HCT116 (cell line): ENCODE measurements at regions not wholly inside any gene's neighbourhood (a gene's known extent, or its start where the extent isn't known, plus 50 kb on each side); places are given as distances from the start of the nearest gene placed in this dataset.

Source experiments
- ATAC-seq: fragments of 200-7000 bp; cut with Tn5 transposase; 2 replicates; pipeline ENCODE4 v1.9.1; 2020; ENCODE audit warnings: mild to moderate bottlenecking, moderate library complexity
- BruUV-seq: library from RNA; stranded (reverse); fragments of 400-500 nt; replicated peaks from 2 replicates; lab custom pipeline; 2021; lab: Mats Ljungman, UMichigan
- CTCF ChIA-PET: fragments of 300-600 bp; sonication (Branson Sonifier 250); formaldehyde crosslinking; loops from one replicate; lab custom pipeline; 2021; ENCODE audit warnings: antibody characterized with exemption; lab: Charles Lee
- POLR2A ChIA-PET: fragments of 300-600, 350-600 bp; sonication (Branson Sonifier 250); formaldehyde crosslinking; loops from one replicate; lab custom pipeline; 2021; ENCODE audit warnings: antibody characterized with exemption; lab: Charles Lee
- RAD21 ChIA-PET, 2 experiments: fragments of 300-600 bp; sonication (Branson Sonifier 250); formaldehyde crosslinking; loops; one replicate each; lab custom pipeline; 2023; ENCODE audit warnings: low total read pairs in 2 of 2; ENCODE audit not compliant: uncharacterized antibody in 2 of 2, unreplicated experiment in 2 of 2, low non-redundant PET in 1 of 2; lab: Charles Lee
- DNase-seq: peaks from one replicate; pipeline ENCODE4 v3.0.0-alpha.2; 2010; ENCODE audit warnings: low read depth, low spot score
- H2AFZ ChIP-seq: fragments of 200-600 bp; shearing (Covaris generic), sonication (generic); 2 replicates; pipeline ENCODE4 v1.6.1; 2017; ENCODE audit warnings: low read depth, mixed run types, mixed read lengths, antibody characterized with exemption, low read length; ENCODE audit not compliant: poor library complexity, severe bottlenecking
- H3K27ac ChIP-seq: 2 replicates; pipeline ENCODE4 v1.5.1; 2012; ENCODE audit warnings: low read depth, low read length
- H3K27me3 ChIP-seq: fragments of 200-600 bp; sonication (generic); 2 replicates; pipeline ENCODE4 v1.6.1; 2016; ENCODE audit warnings: mixed run types, low read length, mixed read lengths; ENCODE audit not compliant: insufficient read depth
- H3K36me3 ChIP-seq, 2 experiments: fragments of 200-500 bp in 1 of 2; fragments of 200-600 bp in 1 of 2; sonication (Bioruptor generic) in 1 of 2; sonication (generic) in 1 of 2; 2 replicates each; pipeline versions ENCODE4 v1.5.1 to v1.6.1; 2014 to 2016; ENCODE audit warnings: low read length in 2 of 2, inconsistent platforms in 1 of 2, mixed read lengths in 1 of 2, mixed run types in 1 of 2; ENCODE audit not compliant: insufficient read depth in 2 of 2, control insufficient read depth in 1 of 2
- H3K4me1 ChIP-seq, 2 experiments: fragments of 200-600 bp in 1 of 2; sonication (generic) in 1 of 2; 2 replicates each; pipeline versions ENCODE4 v1.5.1 to v1.6.1; 2012 to 2017; ENCODE audit warnings: low read length in 2 of 2, inconsistent platforms in 1 of 2, mild to moderate bottlenecking in 1 of 2, mixed read lengths in 1 of 2, mixed run types in 1 of 2, moderate library complexity in 1 of 2; ENCODE audit not compliant: insufficient read depth in 2 of 2, control insufficient read depth in 1 of 2
- H3K4me2 ChIP-seq: fragments of 200-600 bp; sonication (generic); 2 replicates; pipeline ENCODE4 v1.6.1; 2017; ENCODE audit warnings: mixed run types, low read length, mixed read lengths
- H3K4me3 ChIP-seq, 2 experiments: fragments of 200-600 bp in 1 of 2; sonication (generic) in 1 of 2; replicated peaks in 1 of 2; 2 replicates each; pipeline ENCODE4 v1.5.1; 2011 to 2016; ENCODE audit warnings: low read length in 2 of 2, control low read depth in 1 of 2, low read depth in 1 of 2, mild to moderate bottlenecking in 1 of 2, mixed read lengths in 1 of 2, mixed run types in 1 of 2
- H3K79me2 ChIP-seq: fragments of 200-600 bp; sonication (generic); 2 replicates; pipeline ENCODE4 v1.6.1; 2017; ENCODE audit warnings: mild to moderate bottlenecking, mixed run types, low read length, moderate library complexity, mixed read lengths; ENCODE audit not compliant: insufficient read depth
- H3K9ac ChIP-seq: fragments of 200-600 bp; sonication (generic); 2 replicates; pipeline ENCODE4 v1.6.1; 2016; ENCODE audit warnings: low read length, mixed read lengths
- H3K9me2 ChIP-seq: fragments of 200-600 bp; sonication (generic), shearing (Covaris generic); 2 replicates; pipeline ENCODE4 v1.6.1; 2017; ENCODE audit warnings: mixed run types, mild to moderate bottlenecking, moderate library complexity; ENCODE audit not compliant: insufficient read depth
- H3K9me3 ChIP-seq, 2 experiments: fragments of 200-500 bp in 1 of 2; fragments of 200-600 bp in 1 of 2; sonication (Bioruptor generic) in 1 of 2; sonication (generic) in 1 of 2; 2 replicates each; pipeline ENCODE4 v1.6.1; 2014 to 2017; ENCODE audit warnings: low read length in 2 of 2, mixed read lengths in 2 of 2, inconsistent platforms in 1 of 2, low read depth in 1 of 2, mild to moderate bottlenecking in 1 of 2, mixed run types in 1 of 2, moderate library complexity in 1 of 2; ENCODE audit not compliant: control insufficient read depth in 1 of 2, insufficient read depth in 1 of 2
- H4K20me1 ChIP-seq: fragments of 200-600 bp; sonication (generic), shearing (Covaris generic); 2 replicates; pipeline ENCODE4 v1.6.1; 2017; ENCODE audit warnings: mixed run types, mild to moderate bottlenecking, moderate library complexity; ENCODE audit not compliant: insufficient read depth
- CBX3 ChIP-seq: IDR thresholded peaks from 2 replicates; pipeline ENCODE4 v1.6.1; 2012; ENCODE audit warnings: low read depth
- CEBPB ChIP-seq: IDR thresholded peaks from 2 replicates; pipeline ENCODE4 v1.6.1; 2012; ENCODE audit warnings: low read depth
- EGR1 ChIP-seq: IDR thresholded peaks from 2 replicates; pipeline ENCODE4 v1.6.1; 2012; ENCODE audit warnings: low read depth
- EZH2phosphoT487 ChIP-seq: fragments of 200-600 bp; IDR thresholded peaks from 2 replicates; pipeline ENCODE4 v1.6.1; 2018; ENCODE audit warnings: antibody characterized with exemption, borderline replicate concordance
- POLR2A ChIP-seq: IDR thresholded peaks from 2 replicates; pipeline ENCODE4 v1.7.0; 2011; ENCODE audit warnings: borderline replicate concordance; ENCODE audit not compliant: insufficient read depth, insufficient read length; ENCODE audit errors: extremely low read depth
- RAD21 ChIP-seq: IDR thresholded peaks from 2 replicates; pipeline ENCODE4 v1.6.1; 2012; ENCODE audit warnings: low read depth, mild to moderate bottlenecking
- SIN3A ChIP-seq: IDR thresholded peaks from 2 replicates; pipeline ENCODE4 v1.6.1; 2012; ENCODE audit warnings: low read depth
- SRF ChIP-seq: IDR thresholded peaks from 2 replicates; pipeline ENCODE4 v1.6.1; 2012; ENCODE audit warnings: low read depth
- TCF7L2 ChIP-seq: IDR thresholded peaks from 2 replicates; pipeline ENCODE4 v1.7.0; 2011; ENCODE audit warnings: borderline replicate concordance, inconsistent platforms; ENCODE audit not compliant: insufficient read depth, insufficient read length; ENCODE audit errors: extremely low read depth
- YY1 ChIP-seq: IDR thresholded peaks from 2 replicates; pipeline ENCODE4 v1.6.1; 2011; ENCODE audit warnings: low read length, low read depth, moderate library complexity, mild to moderate bottlenecking; ENCODE audit not compliant: insufficient replicate concordance; ENCODE audit errors: extremely low read depth
- ZNF274 ChIP-seq: fragments of 200-500 bp; sonication (Bioruptor generic); IDR thresholded peaks from 2 replicates; pipeline ENCODE4 v1.6.1; 2014; ENCODE audit warnings: mild to moderate bottlenecking, low read depth, low read length, inconsistent platforms
- intact Hi-C: fragments of 100-400 bp; cut with micrococcal nuclease; formaldehyde crosslinking; loops from 2 replicates; pipeline ENCODE4 v1.10.0; 2022
- TF ChIP-seq, protein P1 (sequence below): IDR thresholded peaks from 2 replicates; pipeline ENCODE4 v1.6.1; 2012; ENCODE audit warnings: low read depth
- TF ChIP-seq, protein P2 (sequence below): IDR thresholded peaks from 2 replicates; pipeline ENCODE4 v1.6.1; 2011; ENCODE audit warnings: mild to moderate bottlenecking, low read length, moderate library complexity; ENCODE audit not compliant: insufficient replicate concordance; ENCODE audit errors: extremely low read depth

DNA sequence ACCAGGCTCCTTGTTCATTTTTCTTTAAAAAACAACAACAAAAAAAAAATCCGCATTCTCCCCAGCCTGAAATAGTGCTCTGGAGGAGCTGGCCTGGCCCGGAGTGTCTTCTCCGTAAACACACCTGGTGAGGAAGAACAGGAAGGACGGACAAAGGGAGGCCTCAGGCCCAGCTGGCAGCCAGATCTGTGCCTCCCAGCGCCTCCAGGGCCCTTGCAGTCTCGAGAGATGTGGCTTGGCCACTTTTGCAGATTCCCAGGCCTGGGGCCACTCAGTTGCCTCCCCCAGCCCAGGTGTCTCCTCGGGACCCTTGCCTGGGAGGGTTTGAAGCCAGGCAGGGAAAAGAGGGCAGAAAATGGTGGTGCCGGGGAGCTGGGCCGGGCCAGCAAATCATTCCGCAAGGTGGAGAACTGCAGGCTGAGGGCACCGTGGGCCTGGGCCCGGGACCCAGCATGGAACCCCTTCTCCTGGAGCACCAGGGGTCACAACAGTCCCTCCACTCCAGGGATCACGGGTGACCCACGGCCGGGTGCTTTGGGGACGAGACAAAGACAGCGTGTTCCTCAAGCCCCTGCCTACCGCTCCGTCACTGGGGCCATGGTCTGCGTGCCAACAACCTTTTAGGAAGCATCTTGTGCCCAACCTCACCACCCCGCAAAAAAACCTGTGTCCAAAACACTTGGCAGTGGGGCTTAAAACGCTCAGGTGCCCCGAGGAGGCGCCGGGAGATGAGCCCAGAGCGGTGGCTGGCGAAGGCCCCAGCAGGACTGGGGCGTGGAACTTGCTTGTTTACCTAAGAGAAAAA is 67.1 kb upstream of the WNT7B start:
- CTCF ChIA-PET: no interaction called here
- H3K36me3 ChIP-seq: no peaks in the 10 kb centered on the region
- no peak overlapping the region for H2AFZ ChIP-seq
- no peak overlapping the region for H3K27ac ChIP-seq
- POLR2A ChIA-PET: no interaction called here
- H3K79me2 ChIP-seq: no peaks in the 10 kb centered on the region
- no TSS peak for BruUV-seq
- TF ChIP-seq CBX3 (no peak), RAD21 (no peak), SRF (no peak), TCF7L2 (no peak), YY1 (no peak), POLR2A (no peak), CEBPB (no peak), SIN3A (no peak), EZH2phosphoT487 (no peak), EGR1 (no peak), ZNF274 (no peak)
- TF ChIP-seq, protein P1, sequence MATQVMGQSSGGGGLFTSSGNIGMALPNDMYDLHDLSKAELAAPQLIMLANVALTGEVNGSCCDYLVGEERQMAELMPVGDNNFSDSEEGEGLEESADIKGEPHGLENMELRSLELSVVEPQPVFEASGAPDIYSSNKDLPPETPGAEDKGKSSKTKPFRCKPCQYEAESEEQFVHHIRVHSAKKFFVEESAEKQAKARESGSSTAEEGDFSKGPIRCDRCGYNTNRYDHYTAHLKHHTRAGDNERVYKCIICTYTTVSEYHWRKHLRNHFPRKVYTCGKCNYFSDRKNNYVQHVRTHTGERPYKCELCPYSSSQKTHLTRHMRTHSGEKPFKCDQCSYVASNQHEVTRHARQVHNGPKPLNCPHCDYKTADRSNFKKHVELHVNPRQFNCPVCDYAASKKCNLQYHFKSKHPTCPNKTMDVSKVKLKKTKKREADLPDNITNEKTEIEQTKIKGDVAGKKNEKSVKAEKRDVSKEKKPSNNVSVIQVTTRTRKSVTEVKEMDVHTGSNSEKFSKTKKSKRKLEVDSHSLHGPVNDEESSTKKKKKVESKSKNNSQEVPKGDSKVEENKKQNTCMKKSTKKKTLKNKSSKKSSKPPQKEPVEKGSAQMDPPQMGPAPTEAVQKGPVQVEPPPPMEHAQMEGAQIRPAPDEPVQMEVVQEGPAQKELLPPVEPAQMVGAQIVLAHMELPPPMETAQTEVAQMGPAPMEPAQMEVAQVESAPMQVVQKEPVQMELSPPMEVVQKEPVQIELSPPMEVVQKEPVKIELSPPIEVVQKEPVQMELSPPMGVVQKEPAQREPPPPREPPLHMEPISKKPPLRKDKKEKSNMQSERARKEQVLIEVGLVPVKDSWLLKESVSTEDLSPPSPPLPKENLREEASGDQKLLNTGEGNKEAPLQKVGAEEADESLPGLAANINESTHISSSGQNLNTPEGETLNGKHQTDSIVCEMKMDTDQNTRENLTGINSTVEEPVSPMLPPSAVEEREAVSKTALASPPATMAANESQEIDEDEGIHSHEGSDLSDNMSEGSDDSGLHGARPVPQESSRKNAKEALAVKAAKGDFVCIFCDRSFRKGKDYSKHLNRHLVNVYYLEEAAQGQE: no peak
- TF ChIP-seq, protein P2, sequence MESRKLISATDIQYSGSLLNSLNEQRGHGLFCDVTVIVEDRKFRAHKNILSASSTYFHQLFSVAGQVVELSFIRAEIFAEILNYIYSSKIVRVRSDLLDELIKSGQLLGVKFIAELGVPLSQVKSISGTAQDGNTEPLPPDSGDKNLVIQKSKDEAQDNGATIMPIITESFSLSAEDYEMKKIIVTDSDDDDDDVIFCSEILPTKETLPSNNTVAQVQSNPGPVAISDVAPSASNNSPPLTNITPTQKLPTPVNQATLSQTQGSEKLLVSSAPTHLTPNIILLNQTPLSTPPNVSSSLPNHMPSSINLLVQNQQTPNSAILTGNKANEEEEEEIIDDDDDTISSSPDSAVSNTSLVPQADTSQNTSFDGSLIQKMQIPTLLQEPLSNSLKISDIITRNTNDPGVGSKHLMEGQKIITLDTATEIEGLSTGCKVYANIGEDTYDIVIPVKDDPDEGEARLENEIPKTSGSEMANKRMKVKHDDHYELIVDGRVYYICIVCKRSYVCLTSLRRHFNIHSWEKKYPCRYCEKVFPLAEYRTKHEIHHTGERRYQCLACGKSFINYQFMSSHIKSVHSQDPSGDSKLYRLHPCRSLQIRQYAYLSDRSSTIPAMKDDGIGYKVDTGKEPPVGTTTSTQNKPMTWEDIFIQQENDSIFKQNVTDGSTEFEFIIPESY: no peak
- intact Hi-C loops: no loop called here
- no peaks in the 10 kb centered on the region for H3K9me3 ChIP-seq
- no peaks in the 10 kb centered on the region for H4K20me1 ChIP-seq
- RAD21 ChIA-PET: no interaction called here
- no peaks in the 10 kb centered on the region for H3K27me3 ChIP-seq
- no peaks in the 10 kb centered on the region for H3K9me2 ChIP-seq
- H3K4me1 ChIP-seq: peaks cover 0 to 6% of the 10 kb centered on the region in 2 experiments; a peak in 1 of 4 replicates
- no peak for DNase-seq
- no peak overlapping the region for H3K9ac ChIP-seq
- no peak overlapping the region for H3K4me3 ChIP-seq
- ATAC-seq: no peak
- no peak overlapping the region for H3K4me2 ChIP-seq
